AG09309 (cell line): ENCODE measurements at regions not wholly inside any gene's neighbourhood (a gene's known extent, or its start where the extent isn't known, plus 50 kb on each side); places are given as distances from the start of the nearest gene placed in this dataset.

Source experiments
- DNase-seq: peaks from one replicate; pipeline ENCODE4 v3.0.0-alpha.2; 2010; ENCODE audit warnings: low read depth
- H3K4me3 ChIP-seq: 2 replicates; pipeline ENCODE4 v1.5.1; 2011; ENCODE audit warnings: mild to moderate bottlenecking, low read depth, low read length, moderate library complexity; ENCODE audit not compliant: control insufficient read depth
- TF ChIP-seq, protein P1 (sequence below): IDR thresholded peaks from 2 replicates; pipeline ENCODE4 v1.5.1; 2011; ENCODE audit warnings: mild to moderate bottlenecking, low read depth, low read length, inconsistent platforms; ENCODE audit not compliant: insufficient read depth, control insufficient read depth; ENCODE audit errors: missing control alignments

DNA sequence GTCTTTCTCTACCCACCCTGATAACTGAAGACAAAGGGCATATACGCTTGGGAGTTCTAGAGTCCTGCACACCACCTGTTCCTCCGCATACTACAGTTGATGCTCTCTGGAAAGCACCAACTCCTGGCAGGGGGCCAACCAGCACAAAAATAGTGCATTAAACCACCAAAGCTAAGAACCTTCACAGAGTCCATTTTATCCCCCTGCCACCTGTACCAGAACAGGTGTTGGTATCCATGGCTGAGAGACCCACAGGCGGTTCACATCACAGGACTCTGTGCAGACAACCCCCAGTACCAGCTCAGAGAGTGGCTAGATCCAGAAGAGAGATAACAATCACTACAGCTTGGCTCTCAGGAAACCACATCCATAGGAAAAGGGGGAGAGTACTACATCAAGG is 114.4 kb upstream of the POU1F1 start:
- no peak overlapping the region for H3K4me3 ChIP-seq
- TF ChIP-seq, protein P1, sequence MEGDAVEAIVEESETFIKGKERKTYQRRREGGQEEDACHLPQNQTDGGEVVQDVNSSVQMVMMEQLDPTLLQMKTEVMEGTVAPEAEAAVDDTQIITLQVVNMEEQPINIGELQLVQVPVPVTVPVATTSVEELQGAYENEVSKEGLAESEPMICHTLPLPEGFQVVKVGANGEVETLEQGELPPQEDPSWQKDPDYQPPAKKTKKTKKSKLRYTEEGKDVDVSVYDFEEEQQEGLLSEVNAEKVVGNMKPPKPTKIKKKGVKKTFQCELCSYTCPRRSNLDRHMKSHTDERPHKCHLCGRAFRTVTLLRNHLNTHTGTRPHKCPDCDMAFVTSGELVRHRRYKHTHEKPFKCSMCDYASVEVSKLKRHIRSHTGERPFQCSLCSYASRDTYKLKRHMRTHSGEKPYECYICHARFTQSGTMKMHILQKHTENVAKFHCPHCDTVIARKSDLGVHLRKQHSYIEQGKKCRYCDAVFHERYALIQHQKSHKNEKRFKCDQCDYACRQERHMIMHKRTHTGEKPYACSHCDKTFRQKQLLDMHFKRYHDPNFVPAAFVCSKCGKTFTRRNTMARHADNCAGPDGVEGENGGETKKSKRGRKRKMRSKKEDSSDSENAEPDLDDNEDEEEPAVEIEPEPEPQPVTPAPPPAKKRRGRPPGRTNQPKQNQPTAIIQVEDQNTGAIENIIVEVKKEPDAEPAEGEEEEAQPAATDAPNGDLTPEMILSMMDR = no peak
- DNase-seq = no peak

DNA sequence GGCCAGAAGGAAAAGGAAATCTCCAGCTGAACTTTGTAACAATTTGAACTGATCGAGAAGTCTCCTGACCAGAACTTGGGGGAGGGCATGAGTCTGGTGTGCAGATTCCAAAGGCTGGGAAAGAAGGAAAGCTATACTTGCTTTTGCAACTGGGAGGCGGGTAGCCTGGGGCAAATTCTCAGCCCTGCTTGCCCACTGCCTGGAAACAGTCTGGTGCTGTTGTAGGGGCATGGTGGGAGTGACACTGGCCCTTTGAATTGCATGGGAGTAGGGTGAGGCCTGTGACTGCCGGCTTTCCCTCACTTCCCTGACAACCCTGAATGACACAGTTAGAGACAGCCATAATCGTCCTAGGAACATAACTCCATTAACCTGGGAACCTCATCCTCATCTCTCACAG is 114.0 kb upstream of the POU1F1 start:
- H3K4me3 ChIP-seq = no peak overlapping the region
- TF ChIP-seq, protein P1 = no peak
- no peak for DNase-seq

DNA sequence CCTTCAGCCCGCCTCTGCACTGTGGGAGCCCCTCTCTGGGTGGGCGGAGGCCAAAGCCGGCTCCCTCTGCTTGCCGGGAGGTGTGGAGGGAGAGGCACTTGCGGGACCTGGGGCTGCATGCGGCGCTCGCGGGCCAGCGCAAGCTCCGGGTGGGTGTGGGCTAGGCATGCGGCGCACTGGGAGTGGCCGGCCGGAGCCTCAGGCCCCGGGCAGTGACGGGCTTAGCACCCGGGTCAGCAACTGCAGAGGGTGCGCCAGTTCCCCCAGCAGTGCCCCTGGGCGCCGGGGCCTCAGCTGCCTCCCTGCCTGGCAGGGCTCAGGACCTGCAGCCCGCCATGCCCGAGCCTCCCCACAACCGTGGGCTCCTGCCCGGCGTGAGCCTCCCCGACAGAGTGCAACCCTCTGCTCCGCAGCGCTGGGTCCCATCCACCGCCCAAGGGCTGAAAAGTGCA is 98.9 kb upstream of the POU1F1 start:
- no peak for DNase-seq
- TF ChIP-seq, protein P1 = no peak

DNA sequence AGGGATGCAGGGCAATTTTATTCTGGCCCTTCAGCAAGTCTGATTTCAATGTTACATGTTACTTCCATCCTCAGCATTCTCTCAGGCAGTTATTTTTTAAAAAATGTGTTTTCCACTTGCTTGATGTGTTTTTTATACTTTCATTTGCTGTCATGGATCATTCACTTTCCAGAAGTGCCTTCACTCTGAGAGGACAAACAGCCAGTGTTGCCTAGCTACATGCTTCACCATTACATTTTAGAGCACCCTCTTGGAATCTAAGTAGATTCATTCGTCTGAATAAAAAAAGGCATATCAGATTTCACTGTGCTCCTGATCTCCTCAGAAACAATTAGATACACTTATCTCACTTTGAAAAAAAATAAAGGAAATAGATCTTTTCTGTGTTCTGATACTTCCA is 93.6 kb upstream of the POU1F1 start:
- H3K4me3 ChIP-seq = no peak overlapping the region

More for the DNA sequence above, 98.9 kb upstream of the POU1F1 start:
- no peak overlapping the region for H3K4me3 ChIP-seq

DNA sequence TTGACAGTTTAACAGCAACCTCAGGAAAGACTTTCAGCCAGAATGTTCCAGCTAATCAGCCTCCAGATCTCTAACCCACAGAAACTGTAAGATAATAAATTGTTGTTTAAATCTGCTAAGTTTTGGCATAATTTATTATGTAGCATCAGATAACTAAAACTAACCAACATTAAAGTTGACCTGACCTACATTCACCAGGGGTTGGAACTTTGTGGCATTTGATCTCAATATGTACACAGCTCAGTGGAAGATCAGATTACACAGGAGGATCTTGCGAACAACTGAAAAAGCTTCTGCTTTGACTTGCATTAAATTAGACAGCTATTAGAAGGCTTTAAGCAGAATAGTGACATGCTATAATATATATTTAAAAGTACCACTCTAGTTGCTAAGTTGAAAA is 91.4 kb upstream of the POU1F1 start:
- H3K4me3 ChIP-seq = no peak overlapping the region
- TF ChIP-seq, protein P1 = no peak
- DNase-seq = no peak

More for the DNA sequence above, 93.6 kb upstream of the POU1F1 start:
- TF ChIP-seq, protein P1 = no peak
- DNase-seq = no peak

DNA sequence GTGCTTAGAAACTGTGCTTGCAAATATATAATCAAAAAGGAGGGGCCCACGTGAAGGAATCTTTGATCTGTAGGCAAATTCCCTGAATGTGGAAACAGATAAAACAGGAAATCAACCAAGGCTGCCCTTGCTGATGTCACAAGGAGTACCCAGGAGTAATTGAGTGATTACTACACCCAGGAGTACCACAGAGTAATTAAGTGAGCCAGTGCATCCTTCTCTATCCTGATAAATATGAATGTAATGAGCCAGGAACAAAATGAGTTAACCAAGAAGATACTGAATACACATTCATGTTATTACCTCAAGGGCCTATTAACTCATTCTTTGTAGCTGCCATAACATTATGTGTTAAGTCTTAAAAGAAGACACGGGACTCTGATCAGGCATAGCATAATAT is 87.3 kb upstream of the POU1F1 start:
- DNase-seq = no peak
- TF ChIP-seq, protein P1 = no peak
- no peak overlapping the region for H3K4me3 ChIP-seq

DNA sequence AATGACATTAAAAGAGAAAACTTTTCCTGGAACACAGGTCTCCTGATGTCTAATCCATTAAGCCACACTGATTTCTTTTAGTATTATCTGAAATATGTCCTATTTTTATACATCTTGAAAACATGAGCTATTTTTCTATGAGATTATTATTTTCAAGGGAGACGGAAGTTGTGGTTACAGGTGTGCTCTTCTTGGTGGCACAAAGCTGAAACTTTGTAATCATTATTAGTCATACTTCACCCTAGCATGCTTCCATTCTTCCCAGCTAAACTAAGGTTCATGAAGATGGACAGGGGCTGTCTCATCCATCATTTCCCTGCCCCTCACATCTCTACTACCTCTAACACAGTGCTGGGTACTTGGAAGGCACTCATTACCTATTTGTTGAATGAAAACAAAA is 85.6 kb upstream of the POU1F1 start:
- no peak overlapping the region for H3K4me3 ChIP-seq
- DNase-seq = no peak
- TF ChIP-seq, protein P1 = no peak
